Mucosa of rectum (tissue), 2 donors: ENCODE measurements at regions not wholly inside any gene's neighbourhood (a gene's known extent, or its start where the extent isn't known, plus 50 kb on each side); places are given as distances from the start of the nearest gene placed in this dataset.

Source experiments
- H3K27ac ChIP-seq, 2 donors: one replicate each; pipeline ENCODE4 v1.7.0; 2013; ENCODE audit warnings: inconsistent platforms in 2 of 2, low read depth in 2 of 2, low read length in 2 of 2
- H3K27me3 ChIP-seq, 2 donors: one replicate each; pipeline ENCODE4 v1.7.0; 2013; ENCODE audit warnings: low read length in 2 of 2; ENCODE audit not compliant: control insufficient read depth in 2 of 2, insufficient read depth in 2 of 2
- H3K36me3 ChIP-seq, 2 donors: one replicate each; pipeline ENCODE4 v1.7.0; 2013; ENCODE audit warnings: low read length in 2 of 2; ENCODE audit not compliant: control insufficient read depth in 2 of 2, insufficient read depth in 2 of 2
- H3K4me1 ChIP-seq, 2 donors: one replicate each; pipeline ENCODE4 v1.7.0; 2013; ENCODE audit warnings: low read length in 2 of 2, mild to moderate bottlenecking in 1 of 2; ENCODE audit not compliant: control insufficient read depth in 2 of 2, insufficient read depth in 2 of 2
- H3K4me3 ChIP-seq, 2 donors: one replicate each; pipeline ENCODE4 v1.7.0; 2013; ENCODE audit warnings: low read length in 2 of 2
- H3K9ac ChIP-seq, 2 donors: one replicate each; pipeline ENCODE4 v1.7.0; 2013; ENCODE audit warnings: low read length in 2 of 2, low read depth in 1 of 2, mild to moderate bottlenecking in 1 of 2
- H3K9me3 ChIP-seq, 2 donors: one replicate each; pipeline ENCODE4 v1.7.0; 2013; ENCODE audit warnings: low read length in 2 of 2; ENCODE audit not compliant: control insufficient read depth in 2 of 2
- donor health status: healthy.
- donor health status: Normal muscosa, but diverticular disease.

GRCh38 chr2:192809173-192809572, 614.4 kb upstream of the TMEFF2 start:
- Histone ChIP-seq H3K27me3 (no peaks in the 10 kb centered on the region), H3K9me3 (no peaks in the 10 kb centered on the region), H3K9ac (no peak overlapping the region), H3K4me3 (no peak overlapping the region), H3K27ac (no peak overlapping the region), H3K4me1 (no peaks in the 10 kb centered on the region), H3K36me3 (no peaks in the 10 kb centered on the region)

DNA sequence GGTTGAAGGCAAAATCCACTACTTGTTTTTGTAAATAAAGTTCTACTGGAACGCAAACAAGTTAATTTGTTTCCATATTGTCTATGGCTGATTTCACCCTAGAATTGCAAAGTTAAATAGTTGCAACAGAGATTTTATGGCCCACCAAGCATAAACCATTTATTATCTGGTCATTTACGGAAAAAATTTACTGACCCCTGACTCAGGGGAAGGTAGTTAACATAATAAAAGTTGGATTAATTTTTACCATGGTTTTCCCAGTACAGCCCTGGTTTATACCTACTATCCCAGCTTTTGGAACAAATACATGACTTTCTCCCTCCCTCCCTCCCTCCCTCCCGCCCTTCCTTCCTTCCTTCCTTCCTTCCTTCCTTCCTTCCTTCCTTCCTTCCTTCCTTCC, 588.9 kb upstream of the TMEFF2 start:
- Histone ChIP-seq H3K4me1 (no peaks in the 10 kb centered on the region), H3K4me3 (no peak overlapping the region), H3K9me3 (no peaks in the 10 kb centered on the region), H3K36me3 (no peaks in the 10 kb centered on the region), H3K27me3 (no peaks in the 10 kb centered on the region), H3K9ac (no peak overlapping the region), H3K27ac (no peak overlapping the region)

DNA sequence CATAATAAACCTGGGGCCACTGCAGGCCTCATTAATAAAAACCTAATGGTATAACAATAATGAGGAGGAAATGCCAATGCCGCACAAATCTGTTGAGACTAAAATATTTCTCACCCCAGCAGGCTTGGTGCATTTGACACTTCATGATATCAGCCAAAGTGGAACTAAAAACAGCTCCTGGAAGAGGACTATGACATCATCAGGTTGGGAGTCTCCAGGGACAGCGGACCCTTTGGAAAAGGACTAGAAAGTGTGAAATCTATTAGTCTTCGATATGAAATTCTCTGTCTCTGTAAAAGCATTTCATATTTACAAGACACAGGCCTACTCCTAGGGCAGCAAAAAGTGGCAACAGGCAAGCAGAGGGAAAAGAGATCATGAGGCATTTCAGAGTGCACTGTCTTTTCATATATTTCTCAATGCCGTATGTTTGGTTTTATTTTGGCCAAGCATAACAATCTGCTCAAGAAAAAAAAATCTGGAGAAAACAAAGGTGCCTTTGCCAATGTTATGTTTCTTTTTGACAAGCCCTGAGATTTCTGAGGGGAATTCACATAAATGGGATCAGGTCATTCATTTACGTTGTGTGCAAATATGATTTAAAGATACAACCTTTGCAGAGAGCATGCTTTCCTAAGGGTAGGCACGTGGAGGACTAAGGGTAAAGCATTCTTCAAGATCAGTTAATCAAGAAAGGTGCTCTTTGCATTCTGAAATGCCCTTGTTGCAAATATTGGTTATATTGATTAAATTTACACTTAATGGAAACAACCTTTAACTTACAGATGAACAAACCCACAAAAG, 580.9 kb upstream of the TMEFF2 start:
- Histone ChIP-seq H3K36me3 (no peaks in the 10 kb centered on the region), H3K27ac (no peak overlapping the region), H3K9me3 (no peaks in the 10 kb centered on the region), H3K4me1 (no peaks in the 10 kb centered on the region), H3K4me3 (no peak overlapping the region), H3K9ac (no peak overlapping the region), H3K27me3 (no peaks in the 10 kb centered on the region)

GRCh38 chr2:192775011-192775410, 580.3 kb upstream of the TMEFF2 start:
- no peaks in the 10 kb centered on the region for H3K27me3 ChIP-seq
- H3K4me3 ChIP-seq = no peak overlapping the region
- no peaks in the 10 kb centered on the region for H3K9me3 ChIP-seq
- H3K4me1 ChIP-seq = no peaks in the 10 kb centered on the region
- no peak overlapping the region for H3K9ac ChIP-seq
- H3K27ac ChIP-seq = no peak overlapping the region
- H3K36me3 ChIP-seq = no peaks in the 10 kb centered on the region

DNA sequence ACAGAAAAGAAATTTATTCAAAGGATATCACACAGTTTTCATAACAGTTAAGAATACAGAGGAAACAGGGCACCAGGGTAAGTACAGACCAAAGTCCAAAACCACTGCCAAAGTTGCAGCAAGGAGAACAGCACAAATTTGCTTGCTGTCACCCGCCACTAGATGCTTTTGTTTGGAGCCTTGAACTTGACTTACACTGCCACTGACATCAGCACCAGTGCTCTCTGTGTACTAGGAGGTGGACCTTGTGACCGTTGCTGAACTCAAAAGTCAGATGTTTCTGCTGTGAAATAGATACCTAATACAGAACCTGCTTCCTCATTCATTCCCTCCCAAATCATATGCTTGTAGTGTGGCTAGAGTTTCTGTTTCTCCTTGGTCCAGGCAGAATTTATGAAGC, 578.3 kb upstream of the TMEFF2 start:
- no peak overlapping the region for H3K4me3 ChIP-seq
- H3K27ac ChIP-seq = no peak overlapping the region
- H3K4me1 ChIP-seq = no peaks in the 10 kb centered on the region
- H3K9ac ChIP-seq = no peak overlapping the region
- no peaks in the 10 kb centered on the region for H3K27me3 ChIP-seq
- H3K36me3 ChIP-seq = no peaks in the 10 kb centered on the region
- no peaks in the 10 kb centered on the region for H3K9me3 ChIP-seq

GRCh38 chr2:192749611-192750200, 555.0 kb upstream of the TMEFF2 start:
- no peak overlapping the region for H3K27ac ChIP-seq
- no peaks in the 10 kb centered on the region for H3K27me3 ChIP-seq
- no peak overlapping the region for H3K4me3 ChIP-seq
- no peaks in the 10 kb centered on the region for H3K4me1 ChIP-seq
- H3K9me3 ChIP-seq = no peaks in the 10 kb centered on the region
- H3K36me3 ChIP-seq = no peaks in the 10 kb centered on the region
- no peak overlapping the region for H3K9ac ChIP-seq

DNA sequence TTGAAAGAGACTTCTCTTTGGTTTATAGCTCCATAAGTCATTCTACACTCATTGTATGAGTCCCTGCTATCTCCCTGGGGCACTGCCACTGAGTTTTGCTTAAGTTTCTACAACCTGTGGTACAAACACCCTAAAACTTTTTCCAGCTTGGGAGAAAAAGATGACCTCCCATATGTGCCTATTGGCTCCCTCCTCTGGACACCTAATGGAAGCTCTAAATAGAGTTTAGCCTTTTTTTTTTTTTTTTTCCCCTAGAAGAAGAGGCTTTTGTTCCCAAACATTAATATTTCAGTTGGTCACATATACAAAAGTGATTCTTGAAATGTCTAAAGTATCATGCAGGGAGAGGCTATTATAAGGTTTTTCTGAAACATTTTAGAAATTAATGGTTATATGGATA, 547.2 kb upstream of the TMEFF2 start:
- H3K4me1 ChIP-seq = no peaks in the 10 kb centered on the region
- H3K36me3 ChIP-seq = no peaks in the 10 kb centered on the region
- no peak overlapping the region for H3K27ac ChIP-seq
- no peaks in the 10 kb centered on the region for H3K9me3 ChIP-seq
- no peak overlapping the region for H3K9ac ChIP-seq
- H3K4me3 ChIP-seq = no peak overlapping the region
- H3K27me3 ChIP-seq = no peaks in the 10 kb centered on the region

GRCh38 chr2:192735447-192735846, 540.7 kb upstream of the TMEFF2 start:
- Histone ChIP-seq H3K4me3 (no peak overlapping the region), H3K9me3 (no peaks in the 10 kb centered on the region), H3K4me1 (no peaks in the 10 kb centered on the region), H3K27me3 (no peaks in the 10 kb centered on the region), H3K9ac (no peak overlapping the region), H3K36me3 (no peaks in the 10 kb centered on the region), H3K27ac (no peak overlapping the region)

DNA sequence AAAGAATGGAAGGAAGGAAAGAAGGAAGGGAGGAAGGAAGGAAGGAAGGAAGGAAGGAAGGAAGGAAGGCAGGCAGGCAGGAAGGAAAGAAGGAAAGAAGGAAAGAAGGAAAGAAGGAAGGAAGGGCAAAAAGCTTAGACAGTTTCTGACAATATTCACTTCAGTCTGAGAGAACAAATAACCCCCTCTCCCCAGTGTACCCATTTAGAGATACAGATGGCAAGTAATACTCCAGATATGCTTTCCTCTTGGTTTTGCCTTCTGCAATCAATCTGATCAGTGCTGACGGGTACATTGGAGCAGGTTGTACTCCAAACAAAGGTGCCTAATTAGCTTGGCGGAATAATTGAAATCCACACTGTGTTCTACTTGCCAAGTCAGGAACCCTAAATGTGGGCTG, 534.6 kb upstream of the TMEFF2 start:
- Histone ChIP-seq H3K36me3 (no peaks in the 10 kb centered on the region), H3K4me3 (no peak overlapping the region), H3K27me3 (no peaks in the 10 kb centered on the region), H3K9ac (no peak overlapping the region), H3K27ac (no peak overlapping the region), H3K9me3 (no peaks in the 10 kb centered on the region), H3K4me1 (no peaks in the 10 kb centered on the region)

GRCh38 chr2:192725991-192726390, 531.3 kb upstream of the TMEFF2 start:
- H3K27me3 ChIP-seq = no peaks in the 10 kb centered on the region
- H3K9me3 ChIP-seq = no peaks in the 10 kb centered on the region
- H3K27ac ChIP-seq = no peak overlapping the region
- no peak overlapping the region for H3K9ac ChIP-seq
- H3K4me1 ChIP-seq = no peaks in the 10 kb centered on the region
- no peaks in the 10 kb centered on the region for H3K36me3 ChIP-seq
- H3K4me3 ChIP-seq = no peak overlapping the region
